H1 (cell line): ENCODE measurements at regions not wholly inside any gene's neighbourhood (a gene's known extent, or its start where the extent isn't known, plus 50 kb on each side); places are given as distances from the start of the nearest gene placed in this dataset.

Source experiments
- CTCF ChIA-PET: fragments of 300-600 bp; sonication (Branson Sonifier 250); formaldehyde crosslinking; loops from one replicate; lab custom pipeline; 2021; ENCODE audit not compliant: partially characterized antibody; lab: Charles Lee
- POLR2A ChIA-PET: fragments of 300-600 bp; sonication (Branson Sonifier 250); formaldehyde crosslinking; loops from one replicate; lab custom pipeline; 2021; ENCODE audit warnings: inconsistent platforms; ENCODE audit not compliant: partially characterized antibody; lab: Charles Lee
- DNase-seq, 2 experiments: peaks; one replicate each; pipeline versions ENCODE4 v3.0.0 to v3.0.0-alpha.2; 2010 to 2022; ENCODE audit warnings: low spot score in 2 of 2, low read depth in 1 of 2, mixed read lengths in 1 of 2
- FAIRE-seq: peaks from 2 replicates; lab custom pipeline; 2011; peaks lifted over from hg19 to GRCh38; lab: Jason Lieb, UNC
- H2AFZ ChIP-seq: 2 replicates; pipeline ENCODE4 v1.8.1; 2012; ENCODE audit warnings: low read length, inconsistent platforms
- H2AK5ac ChIP-seq: 2 replicates; pipeline ENCODE4 v1.6.1; 2013; ENCODE audit warnings: low read depth, low read length
- H2BK120ac ChIP-seq: replicated peaks from 2 replicates; pipeline ENCODE3; 2013; ENCODE audit warnings: low read depth, low read length, inconsistent platforms
- H2BK12ac ChIP-seq: 2 replicates; pipeline ENCODE4 v1.6.1; 2013; ENCODE audit warnings: low read depth, low read length
- H2BK15ac ChIP-seq: 2 replicates; pipeline ENCODE4 v1.6.1; 2013; ENCODE audit warnings: low read length
- H2BK20ac ChIP-seq: 2 replicates; pipeline ENCODE4 v1.6.1; 2013; ENCODE audit warnings: low read length
- H2BK5ac ChIP-seq: 2 replicates; pipeline ENCODE4 v1.6.1; 2013; ENCODE audit warnings: low read depth, low read length
- H3K14ac ChIP-seq: 2 replicates; pipeline ENCODE4 v1.6.1; 2013; ENCODE audit warnings: inconsistent platforms; ENCODE audit not compliant: insufficient read length
- H3K18ac ChIP-seq: 2 replicates; pipeline ENCODE4 v1.6.1; 2013; ENCODE audit warnings: low read length; ENCODE audit errors: extremely low read depth
- H3K23ac ChIP-seq: 2 replicates; pipeline ENCODE4 v1.6.1; 2013; ENCODE audit warnings: inconsistent platforms; ENCODE audit not compliant: insufficient read length
- H3K23me2 ChIP-seq: 2 replicates; pipeline ENCODE4 v1.6.1; 2013; ENCODE audit warnings: low read depth, low read length
- H3K27ac ChIP-seq: 2 replicates; pipeline ENCODE4 v1.6.1; 2011; ENCODE audit warnings: low read depth, low read length, inconsistent platforms
- H3K27me3 ChIP-seq, 4 experiments: replicated peaks in 1 of 4; 1 replicate in 1 of 4; 2 replicates in 3 of 4; pipeline versions ENCODE4 v1.6.1 to v1.8.1; 2011 to 2013; ENCODE audit warnings: low read length in 3 of 4, mild to moderate bottlenecking in 3 of 4, inconsistent platforms in 2 of 4, mixed read lengths in 2 of 4, moderate library complexity in 1 of 4; ENCODE audit not compliant: control insufficient read depth in 3 of 4, insufficient read depth in 3 of 4; ENCODE audit errors: extremely low read depth in 1 of 4
- H3K36me3 ChIP-seq, 4 experiments: 2 replicates each; pipeline versions ENCODE4 v1.6.1 to v1.8.1; 2011 to 2013; ENCODE audit warnings: mild to moderate bottlenecking in 4 of 4, low read length in 3 of 4, moderate library complexity in 2 of 4, control low read depth in 1 of 4, inconsistent platforms in 1 of 4; ENCODE audit not compliant: insufficient read depth in 4 of 4, control insufficient read depth in 2 of 4
- H3K4ac ChIP-seq: replicated peaks from 2 replicates; pipeline ENCODE3; 2013; ENCODE audit warnings: low read length, low read depth, mixed read lengths, inconsistent platforms; ENCODE audit not compliant: insufficient read length
- H3K4me1 ChIP-seq, 4 experiments: replicated peaks in 1 of 4; 1 replicate in 1 of 4; 2 replicates in 3 of 4; pipeline versions ENCODE4 v1.6.1 to v1.8.1; 2011 to 2013; ENCODE audit warnings: low read length in 3 of 4, inconsistent platforms in 2 of 4, mixed read lengths in 1 of 4; ENCODE audit not compliant: insufficient read depth in 4 of 4, control insufficient read depth in 3 of 4
- H3K4me2 ChIP-seq, 2 experiments: 2 replicates each; pipeline versions ENCODE4 v1.6.1 to v1.8.1; 2011 to 2013; ENCODE audit warnings: low read depth in 2 of 2, low read length in 2 of 2, control low read depth in 1 of 2, inconsistent platforms in 1 of 2, mild to moderate bottlenecking in 1 of 2; ENCODE audit not compliant: insufficient read depth in 1 of 2
- H3K4me3 ChIP-seq, 4 experiments: fragments of 200-600, 300-600 bp in 1 of 4; sonication (generic), shearing (Covaris generic), sonication (Bioruptor Twin) in 1 of 4; 2 replicates each; pipeline versions ENCODE4 v1.5.1 to v1.8.1; 2011 to 2016; ENCODE audit warnings: low read length in 4 of 4, low read depth in 3 of 4, control low read depth in 2 of 4, inconsistent platforms in 2 of 4, mild to moderate bottlenecking in 2 of 4, mixed read lengths in 1 of 4, moderate library complexity in 1 of 4; ENCODE audit not compliant: insufficient read depth in 2 of 4; ENCODE audit errors: extremely low read depth in 1 of 4
- H3K56ac ChIP-seq: replicated peaks from 2 replicates; pipeline ENCODE3; 2013; ENCODE audit warnings: low read depth, mild to moderate bottlenecking, mixed read lengths, low read length, inconsistent platforms; ENCODE audit not compliant: insufficient read length
- H3K79me1 ChIP-seq: 2 replicates; pipeline ENCODE4 v1.6.1; 2013; ENCODE audit warnings: low read depth, low read length, control low read depth
- H3K79me2 ChIP-seq, 2 experiments: 2 replicates each; pipeline versions ENCODE4 v1.6.1 to v1.8.1; 2012 to 2013; ENCODE audit warnings: low read length in 2 of 2, mild to moderate bottlenecking in 2 of 2, inconsistent platforms in 1 of 2; ENCODE audit not compliant: insufficient read depth in 2 of 2, control insufficient read depth in 1 of 2
- H3K9ac ChIP-seq, 4 experiments: replicated peaks in 1 of 4; 1 replicate in 1 of 4; 2 replicates in 3 of 4; pipeline versions ENCODE4 v1.6.1 to v1.8.1; 2011 to 2013; ENCODE audit warnings: low read depth in 3 of 4, low read length in 3 of 4, control low read depth in 2 of 4, mild to moderate bottlenecking in 2 of 4, moderate library complexity in 2 of 4, inconsistent platforms in 1 of 4; ENCODE audit errors: extremely low read depth in 1 of 4
- H3K9me3 ChIP-seq, 2 experiments: 2 replicates each; pipeline versions ENCODE4 v1.6.1 to v1.8.1; 2012 to 2013; ENCODE audit warnings: mild to moderate bottlenecking in 2 of 2, moderate library complexity in 2 of 2, control low read depth in 1 of 2, inconsistent platforms in 1 of 2, low read depth in 1 of 2, low read length in 1 of 2, mixed read lengths in 1 of 2; ENCODE audit not compliant: insufficient read depth in 2 of 2
- H4K20me1 ChIP-seq, 2 experiments: replicated peaks in 1 of 2; 2 replicates each; pipeline versions ENCODE3 to v1.8.1; 2011 to 2013; ENCODE audit warnings: inconsistent platforms in 2 of 2, low read length in 2 of 2, mild to moderate bottlenecking in 1 of 2; ENCODE audit not compliant: insufficient read depth in 2 of 2, control insufficient read depth in 1 of 2
- H4K5ac ChIP-seq: 2 replicates; pipeline ENCODE4 v1.6.1; 2013; ENCODE audit warnings: low read length, low read depth, mixed read lengths, inconsistent platforms; ENCODE audit not compliant: insufficient read length
- H4K8ac ChIP-seq: 2 replicates; pipeline ENCODE4 v1.8.0; 2013; ENCODE audit warnings: mild to moderate bottlenecking, moderate library complexity, low read length, inconsistent platforms; ENCODE audit not compliant: insufficient read depth; ENCODE audit errors: extremely low read depth
- H4K91ac ChIP-seq: replicated peaks from 2 replicates; pipeline ENCODE3; 2013; ENCODE audit warnings: low read length, mixed read lengths, inconsistent platforms; ENCODE audit not compliant: insufficient read length
- CHD2 ChIP-seq: IDR thresholded peaks from 2 replicates; pipeline ENCODE4 v1.6.1; 2012; ENCODE audit warnings: low read length, improper control_type of control experiment
- CTBP2 ChIP-seq: IDR thresholded peaks from 2 replicates; pipeline ENCODE4 v1.7.0; 2011; ENCODE audit warnings: borderline replicate concordance, mild to moderate bottlenecking, moderate library complexity, mixed read lengths, low read length; ENCODE audit not compliant: insufficient read depth, insufficient read length
- GABPA ChIP-seq: IDR thresholded peaks from 2 replicates; pipeline ENCODE4 v1.6.1; 2011; ENCODE audit warnings: mild to moderate bottlenecking, low read length, moderate library complexity, borderline replicate concordance; ENCODE audit not compliant: insufficient read depth
- POLR2A ChIP-seq, 2 experiments: IDR thresholded peaks; 1 replicate in 1 of 2; 2 replicates in 1 of 2; pipeline ENCODE4 v1.6.1; 2011; ENCODE audit warnings: low read depth in 2 of 2, low read length in 2 of 2, mild to moderate bottlenecking in 2 of 2; ENCODE audit errors: control extremely low read depth in 1 of 2
- POLR2AphosphoS5 ChIP-seq: IDR thresholded peaks from 2 replicates; pipeline ENCODE4 v1.6.1; 2011; ENCODE audit warnings: low read depth, low read length
- POU5F1 ChIP-seq: IDR thresholded peaks from 2 replicates; pipeline ENCODE4 v1.6.1; 2011; ENCODE audit warnings: low read depth, mild to moderate bottlenecking, low read length, moderate library complexity
- RAD21 ChIP-seq, 2 experiments: IDR thresholded peaks in 1 of 2; conservative IDR thresholded peaks in 1 of 2; 2 replicates each; pipeline ENCODE4 v1.6.1; 2011; ENCODE audit warnings: low read depth in 2 of 2, low read length in 2 of 2, improper control_type of control experiment in 1 of 2, inconsistent platforms in 1 of 2, mild to moderate bottlenecking in 1 of 2, moderate library complexity in 1 of 2
- RNF2 ChIP-seq: fragments of 200-900, 300-1000 bp; sonication (generic); IDR thresholded peaks from 2 replicates; pipeline ENCODE4 v1.7.1; 2016; ENCODE audit warnings: borderline replicate concordance, low read depth, mild to moderate bottlenecking, antibody characterized with exemption, low read length; ENCODE audit not compliant: poor library complexity, severe bottlenecking; ENCODE audit errors: missing control alignments
- RXRA ChIP-seq: IDR thresholded peaks from 2 replicates; pipeline ENCODE4 v1.6.1; 2011; ENCODE audit warnings: low read depth, mild to moderate bottlenecking, low read length, moderate library complexity; ENCODE audit not compliant: insufficient read depth
- SAP30 ChIP-seq: fragments of 300-600 bp; sonication (generic); IDR thresholded peaks from 2 replicates; pipeline ENCODE4 v1.7.1; 2012; ENCODE audit warnings: low read length, moderate library complexity, mild to moderate bottlenecking, inconsistent platforms; ENCODE audit not compliant: insufficient read depth, insufficient replicate concordance
- SP1 ChIP-seq: IDR thresholded peaks from 2 replicates; pipeline ENCODE4 v1.6.1; 2011; ENCODE audit warnings: low read depth, low read length
- SP2 ChIP-seq: IDR thresholded peaks from 2 replicates; pipeline ENCODE4 v1.6.1; 2012; ENCODE audit warnings: mild to moderate bottlenecking, low read length, inconsistent platforms
- TEAD4 ChIP-seq: IDR thresholded peaks from 2 replicates; pipeline ENCODE4 v1.6.1; 2012; ENCODE audit warnings: low read depth, low read length, inconsistent platforms, mixed read lengths
- WGBS, 2 experiments: shearing (Covaris generic) in 1 of 2; methylation state at CpG; one replicate each; pipeline versions ENCODE4 v1.1.6 to v1.1.7; 2013 to 2015; ENCODE audit warnings: low lambda C conversion rate in 2 of 2, mixed read lengths in 2 of 2, inconsistent platforms in 1 of 2, low coverage in 1 of 2, missing lambda C conversion rate in 1 of 2; ENCODE audit not compliant: insufficient replicate concordance in 2 of 2, insufficient coverage in 1 of 2, insufficient read length in 1 of 2; ENCODE audit errors: extremely low coverage in 1 of 2, missing lambda C conversion rate in 1 of 2; 5-methylcytosine and 5-hydroxymethylcytosine counted together
- TF ChIP-seq, protein P1 (sequence below): IDR thresholded peaks from 2 replicates; pipeline ENCODE4 v1.6.1; 2011; ENCODE audit warnings: low read depth, mild to moderate bottlenecking, low read length; ENCODE audit not compliant: insufficient read depth

DNA sequence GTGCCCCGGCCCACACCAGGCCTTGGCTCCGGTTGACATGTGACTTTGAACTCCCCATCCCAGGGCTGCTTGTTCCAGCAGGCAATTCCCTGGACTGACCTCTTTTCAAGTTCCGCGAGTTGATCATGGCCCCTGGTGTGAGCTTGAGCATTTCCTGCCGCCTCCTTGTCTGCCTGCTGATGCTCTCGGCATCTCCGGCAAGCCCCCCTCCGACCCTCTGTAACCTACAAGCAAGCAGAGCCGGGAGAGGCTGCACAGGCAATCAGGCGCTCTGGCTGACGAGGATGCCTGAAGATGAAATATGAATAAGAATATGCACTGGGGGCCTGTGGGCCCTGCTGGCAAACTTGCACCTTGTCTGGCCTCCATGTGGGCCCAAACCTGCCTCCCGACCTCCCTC is 304.9 kb upstream of the MKI67 start:
- POLR2A ChIA-PET, result no interaction called here
- no peak overlapping the region for H2BK20ac ChIP-seq
- H3K4me3 ChIP-seq, result no peak overlapping the region
- H4K91ac ChIP-seq, result peak overlapping the region; percentile 91
- no peak overlapping the region for H2BK15ac ChIP-seq
- no peak overlapping the region for H3K18ac ChIP-seq
- no peaks in the 10 kb centered on the region for H3K23me2 ChIP-seq
- 0 out of 2 replicates have a peak overlapping the region, but pooled peaks have one; percentile 17 for H2BK12ac ChIP-seq
- CTCF ChIA-PET, result no interaction called here
- H3K9ac ChIP-seq, result no peak overlapping the region; a peak in 1 of 7 replicates
- no peak overlapping the region for H3K23ac ChIP-seq
- H3K27me3 ChIP-seq, result no peaks in the 10 kb centered on the region
- no peak overlapping the region for H3K4ac ChIP-seq
- H4K20me1 ChIP-seq, result no peaks in the 10 kb centered on the region
- 77% methylated on average over 12 of the region's 12 CpGs; no CpG with 5 or more reads in 1 of the 2 experiments for WGBS, 2 experiments
- no peaks in the 10 kb centered on the region for H3K9me3 ChIP-seq
- H3K79me1 ChIP-seq, result no peaks in the 10 kb centered on the region
- no peaks in the 10 kb centered on the region for H3K36me3 ChIP-seq
- H3K4me1 ChIP-seq, result peaks cover 0 to 10% (median 3%) of the 10 kb centered on the region in 4 experiments; a peak in 2 of 7 replicates
- FAIRE-seq (no peak), DNase-seq (no peak)
- no peak overlapping the region for H4K5ac ChIP-seq
- H2BK5ac ChIP-seq, result no peak overlapping the region
- H2AK5ac ChIP-seq, result no peak overlapping the region
- H2BK120ac ChIP-seq, result no peak overlapping the region
- H3K14ac ChIP-seq, result no peak overlapping the region
- H3K79me2 ChIP-seq, result no peaks in the 10 kb centered on the region
- no peak overlapping the region for H3K27ac ChIP-seq
- 0 out of 2 replicates have a peak overlapping the region, but pooled peaks have one; percentile 0 for H2AFZ ChIP-seq
- no peak overlapping the region for H3K4me2 ChIP-seq
- no peak overlapping the region for H4K8ac ChIP-seq
- H3K56ac ChIP-seq, result no peak overlapping the region
- no peak for TF ChIP-seq RNF2
- no peak for TF ChIP-seq POLR2AphosphoS5
- TF ChIP-seq, protein P1, sequence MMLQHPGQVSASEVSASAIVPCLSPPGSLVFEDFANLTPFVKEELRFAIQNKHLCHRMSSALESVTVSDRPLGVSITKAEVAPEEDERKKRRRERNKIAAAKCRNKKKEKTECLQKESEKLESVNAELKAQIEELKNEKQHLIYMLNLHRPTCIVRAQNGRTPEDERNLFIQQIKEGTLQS, result no peak
- no peak for TF ChIP-seq TEAD4
- TF ChIP-seq RAD21 (IDR thresholded peaks at IDR 0.05 in 1 of 2, conservative IDR thresholded peaks at IDR 0.05 in 1 of 2; ENCODE audit: low read depth in 2 of 2, low read length in 2 of 2), result no peak
- no peak for TF ChIP-seq RXRA
- TF ChIP-seq SP2, result no peak
- TF ChIP-seq CHD2, result no peak
- TF ChIP-seq SP1, result no peak
- TF ChIP-seq SAP30, result no peak
- no peak for TF ChIP-seq GABPA
- no peak for TF ChIP-seq POLR2A (IDR thresholded peaks at IDR 0.05; ENCODE audit: control extremely low read depth in 1 of 2, low read depth in 2 of 2, low read length in 2 of 2)
- TF ChIP-seq POU5F1, result no peak
- TF ChIP-seq CTBP2, result no peak
